MM.1S (cell line): ENCODE measurements at regions not wholly inside any gene's neighbourhood (a gene's known extent, or its start where the extent isn't known, plus 50 kb on each side); places are given as distances from the start of the nearest gene placed in this dataset.

Source experiments
- DNase-seq: peaks from one replicate; pipeline ENCODE4 v3.0.0-alpha.2; 2015
- H2AFZ ChIP-seq: fragments of 300-600 bp; sonication (generic); 2 replicates; pipeline ENCODE4 v1.6.0; 2016; ENCODE audit warnings: antibody characterized with exemption, low read length
- H3F3A ChIP-seq: fragments of 300-600 bp; sonication (generic); 2 replicates; pipeline ENCODE4 v1.6.1; 2016; ENCODE audit warnings: mild to moderate bottlenecking, antibody characterized with exemption, low read length, moderate library complexity, mixed read lengths; ENCODE audit not compliant: insufficient read depth
- H3K27ac ChIP-seq: fragments of 300-600 bp; sonication (generic); 2 replicates; pipeline ENCODE4 v1.5.1; 2016; ENCODE audit warnings: mild to moderate bottlenecking, low read length
- H3K27me3 ChIP-seq: fragments of 300-600 bp; sonication (generic); replicated peaks from 2 replicates; pipeline ENCODE4 v1.6.0; 2016; ENCODE audit warnings: low read length; ENCODE audit not compliant: insufficient read depth
- H3K36me3 ChIP-seq: fragments of 300-600 bp; sonication (generic); replicated peaks from 2 replicates; pipeline ENCODE4 v1.6.1; 2016; ENCODE audit warnings: mild to moderate bottlenecking, low read length, mixed read lengths; ENCODE audit not compliant: insufficient read depth
- H3K4me1 ChIP-seq: fragments of 300-600 bp; sonication (generic); 2 replicates; pipeline ENCODE4 v1.6.1; 2016; ENCODE audit warnings: low read length, mixed read lengths
- H3K4me2 ChIP-seq: fragments of 300-600 bp; sonication (generic); 2 replicates; pipeline ENCODE4 v1.6.0; 2016; ENCODE audit warnings: low read depth, low read length
- H3K4me3 ChIP-seq: fragments of 300-600 bp; sonication (generic); 2 replicates; pipeline ENCODE4 v1.5.1; 2016; ENCODE audit warnings: low read length, mixed read lengths
- H3K79me2 ChIP-seq: fragments of 300-600 bp; sonication (generic); 2 replicates; pipeline ENCODE4 v1.6.1; 2016; ENCODE audit warnings: mixed run types, low read length, mixed read lengths
- H3K9ac ChIP-seq: fragments of 300-600 bp; sonication (generic); 2 replicates; pipeline ENCODE4 v1.6.1; 2016; ENCODE audit warnings: low read length, mixed read lengths
- H3K9me2 ChIP-seq: fragments of 300-600 bp; sonication (generic); replicated peaks from 2 replicates; pipeline ENCODE4 v1.6.1; 2016; ENCODE audit warnings: mild to moderate bottlenecking, low read length, mixed read lengths; ENCODE audit not compliant: insufficient read depth
- H3K9me3 ChIP-seq: fragments of 300-600 bp; sonication (generic); replicated peaks from 2 replicates; pipeline ENCODE4 v1.6.1; 2016; ENCODE audit warnings: mild to moderate bottlenecking, low read length, mixed read lengths; ENCODE audit not compliant: insufficient read depth
- H4K20me1 ChIP-seq: fragments of 300-600 bp; sonication (generic); 2 replicates; pipeline ENCODE4 v1.6.1; 2016; ENCODE audit warnings: mild to moderate bottlenecking, low read length, moderate library complexity, mixed read lengths; ENCODE audit not compliant: insufficient read depth
- EZH2 ChIP-seq: fragments of 300-600 bp; sonication (generic); optimal IDR thresholded peaks from 2 replicates; pipeline ENCODE3; 2017; ENCODE audit warnings: low read depth, mild to moderate bottlenecking, antibody characterized with exemption, low read length, mixed read lengths
- EZH2phosphoT487 ChIP-seq: fragments of 300-600 bp; sonication (generic); IDR thresholded peaks from 2 replicates; pipeline ENCODE4 v1.6.1; 2018; ENCODE audit warnings: antibody characterized with exemption, low read length
- TF ChIP-seq, protein P1 (sequence below): fragments of 300-600 bp; sonication (generic); IDR thresholded peaks from 2 replicates; pipeline ENCODE4 v1.5.1; 2016; ENCODE audit warnings: antibody characterized with exemption, low read length, mixed read lengths

DNA sequence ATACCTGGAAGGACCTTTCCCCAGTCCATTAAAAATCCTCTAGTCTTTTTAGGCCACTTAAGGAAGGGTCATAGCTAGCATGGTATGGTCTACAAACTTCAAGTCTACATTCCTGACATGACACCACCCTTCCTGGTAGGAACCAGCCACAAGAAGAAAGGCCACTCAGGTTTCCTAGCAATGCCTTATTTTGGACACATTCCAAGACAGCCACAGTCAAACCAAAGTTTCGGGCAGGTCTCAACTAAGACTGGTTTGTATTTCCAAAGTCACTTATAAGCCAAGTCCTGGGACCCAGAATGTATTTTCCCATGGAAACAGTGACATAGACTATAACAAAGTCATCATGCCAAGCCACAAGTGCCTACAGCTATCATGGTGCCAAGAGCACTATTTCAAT is 50.6 kb upstream of the SLC44A3 start:
- no peaks in the 10 kb centered on the region for H3K79me2 ChIP-seq
- no peak for TF ChIP-seq EZH2
- TF ChIP-seq, protein P1, sequence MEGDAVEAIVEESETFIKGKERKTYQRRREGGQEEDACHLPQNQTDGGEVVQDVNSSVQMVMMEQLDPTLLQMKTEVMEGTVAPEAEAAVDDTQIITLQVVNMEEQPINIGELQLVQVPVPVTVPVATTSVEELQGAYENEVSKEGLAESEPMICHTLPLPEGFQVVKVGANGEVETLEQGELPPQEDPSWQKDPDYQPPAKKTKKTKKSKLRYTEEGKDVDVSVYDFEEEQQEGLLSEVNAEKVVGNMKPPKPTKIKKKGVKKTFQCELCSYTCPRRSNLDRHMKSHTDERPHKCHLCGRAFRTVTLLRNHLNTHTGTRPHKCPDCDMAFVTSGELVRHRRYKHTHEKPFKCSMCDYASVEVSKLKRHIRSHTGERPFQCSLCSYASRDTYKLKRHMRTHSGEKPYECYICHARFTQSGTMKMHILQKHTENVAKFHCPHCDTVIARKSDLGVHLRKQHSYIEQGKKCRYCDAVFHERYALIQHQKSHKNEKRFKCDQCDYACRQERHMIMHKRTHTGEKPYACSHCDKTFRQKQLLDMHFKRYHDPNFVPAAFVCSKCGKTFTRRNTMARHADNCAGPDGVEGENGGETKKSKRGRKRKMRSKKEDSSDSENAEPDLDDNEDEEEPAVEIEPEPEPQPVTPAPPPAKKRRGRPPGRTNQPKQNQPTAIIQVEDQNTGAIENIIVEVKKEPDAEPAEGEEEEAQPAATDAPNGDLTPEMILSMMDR = no peak
- TF ChIP-seq EZH2phosphoT487 = no peak
- no peak overlapping the region for H2AFZ ChIP-seq
- H3K27me3 ChIP-seq = no peaks in the 10 kb centered on the region
- H3K4me3 ChIP-seq = no peak overlapping the region
- no peaks in the 10 kb centered on the region for H3F3A ChIP-seq
- H4K20me1 ChIP-seq = no peaks in the 10 kb centered on the region
- H3K9me2 ChIP-seq = no peaks in the 10 kb centered on the region
- H3K4me1 ChIP-seq = no peaks in the 10 kb centered on the region
- no peaks in the 10 kb centered on the region for H3K9me3 ChIP-seq
- no peaks in the 10 kb centered on the region for H3K36me3 ChIP-seq
- H3K9ac ChIP-seq = no peak overlapping the region
- H3K27ac ChIP-seq = no peak overlapping the region
- DNase-seq = no peak
- H3K4me2 ChIP-seq = no peak overlapping the region

DNA sequence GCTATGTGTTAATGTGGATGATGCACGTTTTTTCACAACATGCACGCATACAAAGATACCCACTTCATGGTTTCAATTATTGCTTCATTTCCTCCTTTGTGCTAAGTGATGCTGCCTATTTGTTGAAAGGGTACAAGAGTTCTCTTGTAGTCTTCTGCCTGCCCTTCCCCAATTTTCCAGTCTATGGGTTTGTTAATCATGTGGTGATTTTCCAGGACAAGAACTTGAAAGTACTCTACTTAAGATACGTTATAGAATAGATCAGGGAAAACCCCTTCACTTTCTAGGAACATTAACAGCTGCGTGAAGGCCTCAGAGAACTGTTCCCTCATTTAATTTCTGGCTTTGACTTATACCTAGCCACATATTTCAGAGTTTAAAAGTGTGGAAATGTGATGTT is 52.1 kb upstream of the SLC44A3 start:
- H3K4me1 ChIP-seq = no peaks in the 10 kb centered on the region
- H3K27me3 ChIP-seq = no peaks in the 10 kb centered on the region
- no peaks in the 10 kb centered on the region for H3F3A ChIP-seq
- H2AFZ ChIP-seq = no peak overlapping the region
- H3K9ac ChIP-seq = no peak overlapping the region
- H3K4me2 ChIP-seq = no peak overlapping the region
- H4K20me1 ChIP-seq = no peaks in the 10 kb centered on the region
- no peaks in the 10 kb centered on the region for H3K9me2 ChIP-seq
- no peaks in the 10 kb centered on the region for H3K9me3 ChIP-seq
- DNase-seq = no peak
- no peaks in the 10 kb centered on the region for H3K79me2 ChIP-seq
- no peak overlapping the region for H3K4me3 ChIP-seq
- no peak overlapping the region for H3K27ac ChIP-seq
- H3K36me3 ChIP-seq = no peaks in the 10 kb centered on the region
- TF ChIP-seq, protein P1 = no peak
- TF ChIP-seq EZH2phosphoT487 (no peak), EZH2 (no peak)

DNA sequence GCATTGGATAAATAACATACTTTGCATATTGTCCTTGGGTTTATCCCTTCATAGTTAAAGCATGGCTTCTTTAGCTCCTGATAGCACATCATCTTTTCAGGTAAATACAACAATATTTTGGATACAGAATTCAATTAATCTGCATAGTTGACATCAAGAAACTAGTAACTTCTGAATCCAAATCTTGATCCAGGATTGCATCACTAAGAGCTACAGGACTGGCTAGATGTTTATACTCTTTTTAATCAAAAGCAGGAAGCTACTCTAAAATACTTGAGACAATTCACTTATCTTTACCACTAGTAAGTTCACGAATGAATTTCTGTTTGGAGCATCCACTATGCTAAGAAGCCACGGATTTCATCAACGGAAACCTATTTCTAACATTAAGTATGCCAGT is 54.2 kb upstream of the SLC44A3 start:
- TF ChIP-seq EZH2phosphoT487 (no peak), EZH2 (no peak)
- TF ChIP-seq, protein P1 = no peak

DNA sequence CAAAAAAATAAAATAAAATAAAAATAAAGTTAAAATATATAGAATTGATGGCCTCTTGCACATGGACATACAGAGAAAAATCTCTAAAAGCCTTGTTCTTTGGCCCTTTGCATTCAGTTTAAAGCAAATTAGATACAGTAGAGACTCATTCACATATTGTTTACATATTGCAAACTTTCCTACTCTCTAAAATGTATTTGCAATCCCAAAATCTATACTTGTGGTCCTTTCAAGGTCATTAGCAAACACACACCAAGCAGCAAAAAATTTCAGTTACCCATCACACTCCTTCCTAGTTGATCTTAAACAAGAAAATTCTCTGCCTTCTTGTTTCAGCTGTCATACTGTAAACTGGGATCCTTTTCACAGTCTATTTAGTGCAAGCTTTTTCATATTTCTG is 61.0 kb upstream of the SLC44A3 start:
- no peaks in the 10 kb centered on the region for H3F3A ChIP-seq
- no peak overlapping the region for H3K9ac ChIP-seq
- H4K20me1 ChIP-seq = no peaks in the 10 kb centered on the region
- DNase-seq = no peak
- no peak overlapping the region for H3K4me3 ChIP-seq
- no peaks in the 10 kb centered on the region for H3K9me2 ChIP-seq
- H3K36me3 ChIP-seq = no peaks in the 10 kb centered on the region
- no peaks in the 10 kb centered on the region for H3K79me2 ChIP-seq
- no peak overlapping the region for H3K27ac ChIP-seq
- no peak overlapping the region for H3K4me2 ChIP-seq
- no peak overlapping the region for H2AFZ ChIP-seq
- H3K9me3 ChIP-seq = no peaks in the 10 kb centered on the region
- no peaks in the 10 kb centered on the region for H3K4me1 ChIP-seq
- TF ChIP-seq EZH2phosphoT487 (no peak), EZH2 (no peak)
- TF ChIP-seq, protein P1 = no peak
- H3K27me3 ChIP-seq = no peaks in the 10 kb centered on the region

More for the DNA sequence above, 54.2 kb upstream of the SLC44A3 start:
- no peak overlapping the region for H3K27ac ChIP-seq
- H3K79me2 ChIP-seq = no peaks in the 10 kb centered on the region
- no peak overlapping the region for H3K4me2 ChIP-seq
- H3K36me3 ChIP-seq = no peaks in the 10 kb centered on the region
- no peak overlapping the region for H2AFZ ChIP-seq
- no peaks in the 10 kb centered on the region for H3K27me3 ChIP-seq
- no peak overlapping the region for H3K9ac ChIP-seq
- no peaks in the 10 kb centered on the region for H3K9me3 ChIP-seq
- H3F3A ChIP-seq = no peaks in the 10 kb centered on the region
- no peak overlapping the region for H3K4me3 ChIP-seq
- no peak for DNase-seq
- no peaks in the 10 kb centered on the region for H4K20me1 ChIP-seq
- H3K9me2 ChIP-seq = no peaks in the 10 kb centered on the region
- no peaks in the 10 kb centered on the region for H3K4me1 ChIP-seq
